ENCODE measurements at regions not wholly inside any gene's neighbourhood (a gene's known extent, or its start where the extent isn't known, plus 50 kb on each side); places are given as distances from the start of the nearest gene placed in this dataset.

DNA sequence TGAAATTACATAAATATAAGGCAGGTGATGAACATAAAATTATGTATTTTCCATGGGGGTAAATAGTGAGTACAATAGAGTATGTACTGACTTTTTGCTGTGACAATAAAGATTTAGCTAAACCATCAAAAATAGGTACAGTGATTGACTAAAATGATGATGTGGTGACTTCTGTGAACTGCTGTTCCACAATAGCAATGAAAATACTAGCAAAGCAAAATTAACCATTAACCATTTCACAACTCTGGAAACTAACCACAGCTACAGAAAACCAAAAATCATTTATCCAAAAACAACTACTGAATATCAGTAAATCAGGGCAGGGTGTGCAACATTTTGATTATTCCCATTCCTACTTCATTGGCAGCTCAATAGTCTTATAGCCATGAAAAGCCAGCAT is 161.4 kb upstream of the GYPC start:
- no peak overlapping the region for H3K4me3 ChIP-seq (ENCODE audit: low read depth, low read length)
- TF ChIP-seq, protein P1, sequence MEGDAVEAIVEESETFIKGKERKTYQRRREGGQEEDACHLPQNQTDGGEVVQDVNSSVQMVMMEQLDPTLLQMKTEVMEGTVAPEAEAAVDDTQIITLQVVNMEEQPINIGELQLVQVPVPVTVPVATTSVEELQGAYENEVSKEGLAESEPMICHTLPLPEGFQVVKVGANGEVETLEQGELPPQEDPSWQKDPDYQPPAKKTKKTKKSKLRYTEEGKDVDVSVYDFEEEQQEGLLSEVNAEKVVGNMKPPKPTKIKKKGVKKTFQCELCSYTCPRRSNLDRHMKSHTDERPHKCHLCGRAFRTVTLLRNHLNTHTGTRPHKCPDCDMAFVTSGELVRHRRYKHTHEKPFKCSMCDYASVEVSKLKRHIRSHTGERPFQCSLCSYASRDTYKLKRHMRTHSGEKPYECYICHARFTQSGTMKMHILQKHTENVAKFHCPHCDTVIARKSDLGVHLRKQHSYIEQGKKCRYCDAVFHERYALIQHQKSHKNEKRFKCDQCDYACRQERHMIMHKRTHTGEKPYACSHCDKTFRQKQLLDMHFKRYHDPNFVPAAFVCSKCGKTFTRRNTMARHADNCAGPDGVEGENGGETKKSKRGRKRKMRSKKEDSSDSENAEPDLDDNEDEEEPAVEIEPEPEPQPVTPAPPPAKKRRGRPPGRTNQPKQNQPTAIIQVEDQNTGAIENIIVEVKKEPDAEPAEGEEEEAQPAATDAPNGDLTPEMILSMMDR (IDR thresholded peaks at IDR 0.05; ENCODE audit: low read depth, low read length, missing control alignments) = no peak
- DNase-seq (ENCODE audit: low read depth) = no peak

- no peak for DNase-seq (ENCODE audit: low read depth)
- TF ChIP-seq, protein P1 (IDR thresholded peaks at IDR 0.05; ENCODE audit: low read depth, low read length, missing control alignments) = no peak
- H3K4me3 ChIP-seq (ENCODE audit: low read depth, low read length) = no peak overlapping the region
Measured at GRCh38 chr2:126495189-126495588, 160.8 kb upstream of the GYPC start.

GRCh38 chr2:126496493-126496892 is 159.5 kb upstream of the GYPC start:
- TF ChIP-seq, protein P1 (IDR thresholded peaks at IDR 0.05; ENCODE audit: low read depth, low read length, missing control alignments) = no peak
- H3K4me3 ChIP-seq (ENCODE audit: low read depth, low read length) = no peak overlapping the region
- peak; percentile 66 for DNase-seq (ENCODE audit: low read depth)

DNA sequence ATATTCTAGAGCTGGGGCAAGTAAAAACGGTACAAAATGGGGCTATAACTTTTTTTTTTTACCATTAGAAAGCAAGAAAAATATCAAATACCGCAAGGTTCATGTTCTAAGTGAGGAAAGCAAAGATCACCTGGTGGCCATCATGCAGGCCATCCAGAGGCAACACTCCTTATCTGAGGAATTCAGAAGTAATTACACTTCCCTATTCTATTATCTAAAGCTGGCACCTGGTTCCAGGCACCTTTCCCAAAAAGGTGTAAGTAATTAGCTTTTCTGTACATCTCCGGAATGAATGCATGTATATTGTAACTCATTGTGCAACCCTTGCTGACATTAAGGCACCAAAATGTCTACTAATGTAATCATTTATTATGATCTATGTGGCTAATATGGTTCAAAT is 152.5 kb upstream of the GYPC start:
- H3K4me3 ChIP-seq (ENCODE audit: low read depth, low read length) = no peak overlapping the region
- TF ChIP-seq, protein P1 (IDR thresholded peaks at IDR 0.05; ENCODE audit: low read depth, low read length, missing control alignments) = no peak
- no peak for DNase-seq (ENCODE audit: low read depth)

GRCh38 chr2:126504949-126505348 is 151.0 kb upstream of the GYPC start:
- DNase-seq (ENCODE audit: low read depth) = no peak
- TF ChIP-seq, protein P1 (IDR thresholded peaks at IDR 0.05; ENCODE audit: low read depth, low read length, missing control alignments) = no peak
- H3K4me3 ChIP-seq (ENCODE audit: low read depth, low read length) = no peak overlapping the region

GRCh38 chr2:126506786-126507185 is 149.2 kb upstream of the GYPC start:
- DNase-seq (ENCODE audit: low read depth) = no peak
- TF ChIP-seq, protein P1 (IDR thresholded peaks at IDR 0.05; ENCODE audit: low read depth, low read length, missing control alignments) = no peak
- no peak overlapping the region for H3K4me3 ChIP-seq (ENCODE audit: low read depth, low read length)

- no peak for DNase-seq (ENCODE audit: low read depth)
- no peak overlapping the region for H3K4me3 ChIP-seq (ENCODE audit: low read depth, low read length)
- TF ChIP-seq, protein P1 (IDR thresholded peaks at IDR 0.05; ENCODE audit: low read depth, low read length, missing control alignments) = no peak
Measured at GRCh38 chr2:126507425-126507911, 148.5 kb upstream of the GYPC start.
